ENCODE measurements at regions not wholly inside any gene's neighbourhood (a gene's known extent, or its start where the extent isn't known, plus 50 kb on each side); places are given as distances from the start of the nearest gene placed in this dataset.
"Not testable (repeated sequence)": the region's sequence is repeated elsewhere in the genome, so short reads cannot be mapped to it uniquely, and the experiment has no call there.

DNA sequence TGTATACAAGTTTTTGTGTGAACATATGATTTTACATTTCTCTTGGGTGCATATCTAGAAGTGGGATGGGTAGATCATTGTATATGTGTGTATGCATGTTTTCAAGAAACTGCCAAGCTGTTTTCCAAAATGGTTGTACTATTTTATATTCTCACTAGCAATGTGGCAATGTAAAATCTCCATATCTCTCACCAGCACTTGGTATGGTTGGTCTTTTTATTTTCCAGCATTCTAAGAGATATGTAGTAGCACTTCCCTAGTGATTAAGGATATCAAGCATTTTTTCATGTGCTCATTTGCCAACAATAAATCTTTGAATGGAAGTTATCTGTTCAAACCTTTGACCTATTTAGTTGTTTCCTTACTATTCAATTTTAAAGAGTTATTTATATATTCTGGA lies 310.7 kb downstream of the ZNF326 start:
- in situ Hi-C loops (cut with HindIII; ENCODE audit: low pct_unique_long_range_greater_than_20kb, low sequenced_read_pairs): no loop called here
- no peak for DNase-seq (ENCODE audit: low read depth, low spot score)

DNA sequence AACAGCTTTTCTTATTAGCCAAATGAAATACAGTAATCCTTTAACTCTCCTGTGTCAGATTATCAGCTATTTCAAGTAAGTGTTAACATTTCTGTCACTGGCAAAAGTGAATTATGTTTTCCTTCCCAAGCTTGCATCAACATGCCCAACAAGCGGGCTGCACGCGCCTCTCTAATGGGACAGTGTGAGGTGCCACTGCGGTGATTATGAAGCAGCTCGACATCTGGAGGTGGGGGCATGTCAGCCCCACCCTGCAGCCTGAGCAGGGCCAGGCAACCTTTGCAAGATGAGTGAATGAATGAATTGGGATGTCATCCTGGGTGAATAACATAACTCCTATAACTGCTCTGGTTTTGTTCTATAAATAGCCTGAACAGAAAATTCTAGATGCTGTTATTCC lies 301.4 kb downstream of the ZNF326 start:
- no peak for DNase-seq (ENCODE audit: low read depth, low spot score)

DNA sequence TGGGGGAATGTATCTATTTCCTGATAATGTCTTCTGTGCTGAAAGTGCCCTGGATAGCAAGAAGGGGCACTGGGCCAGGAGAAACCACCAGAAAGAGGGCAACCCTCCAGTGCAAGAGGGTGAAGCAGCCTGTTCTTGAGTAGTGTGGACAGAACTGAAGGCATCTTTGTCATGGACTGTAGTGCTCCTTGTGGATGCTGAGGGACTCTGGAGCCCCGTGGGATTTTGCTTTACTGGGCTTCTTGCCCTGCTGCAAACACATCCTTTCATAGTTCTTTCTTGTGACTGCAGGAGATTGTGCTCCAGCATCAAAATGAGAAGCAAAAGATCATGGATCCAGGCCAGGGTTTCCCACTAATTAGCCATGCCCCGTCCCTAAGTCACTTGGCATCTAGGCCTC lies 300.6 kb downstream of the ZNF326 start:
- DNase-seq (ENCODE audit: low read depth, low spot score): no peak
- in situ Hi-C loops (cut with HindIII; ENCODE audit: low pct_unique_long_range_greater_than_20kb, low sequenced_read_pairs): no loop called here

More for the DNA sequence above, 301.4 kb downstream of the ZNF326 start:
- in situ Hi-C loops (cut with HindIII; ENCODE audit: low pct_unique_long_range_greater_than_20kb, low sequenced_read_pairs): no loop called here

DNA sequence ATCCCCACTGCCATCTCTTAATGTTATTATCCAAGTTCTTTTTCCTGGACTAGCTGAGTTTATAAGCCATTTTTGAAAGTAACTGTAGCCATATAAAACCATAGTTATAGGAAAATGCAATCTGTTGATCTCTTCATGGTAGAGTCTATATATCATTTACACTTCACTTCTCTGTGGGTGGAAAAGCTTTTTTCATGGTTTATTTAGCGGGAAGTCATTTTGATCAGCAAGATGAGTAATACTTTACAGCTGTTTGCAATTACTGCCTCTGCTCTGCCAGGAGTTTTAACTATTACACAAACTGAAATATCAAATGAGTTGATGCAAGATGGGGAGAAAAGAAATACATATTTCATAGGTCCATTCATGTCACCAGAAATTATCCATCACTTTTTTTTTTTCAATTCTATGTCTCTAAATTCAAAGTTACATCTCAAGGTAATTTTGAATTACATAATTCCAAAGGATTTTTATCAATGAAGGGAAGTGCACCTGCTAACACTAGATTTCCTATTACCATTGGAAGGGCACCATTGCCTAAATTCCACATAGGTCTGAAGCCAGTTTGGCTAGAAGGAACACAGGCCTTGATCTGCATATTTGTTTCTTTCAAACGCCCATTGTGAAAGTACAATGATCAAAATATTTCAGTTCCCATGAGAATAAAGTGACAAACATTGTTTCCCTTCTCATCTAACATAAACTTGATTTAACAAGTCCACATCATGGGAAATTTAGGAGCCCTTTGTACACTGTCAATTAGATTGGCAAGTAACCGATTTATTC lies 296.7 kb downstream of the ZNF326 start:
- no peak for DNase-seq (ENCODE audit: low read depth, low spot score)
- in situ Hi-C loops (cut with HindIII; ENCODE audit: low pct_unique_long_range_greater_than_20kb, low sequenced_read_pairs): no loop called here

- in situ Hi-C loops (cut with HindIII; ENCODE audit: low pct_unique_long_range_greater_than_20kb, low sequenced_read_pairs): no loop called here
- DNase-seq (ENCODE audit: low read depth, low spot score): no peak
These were observed 287.9 kb downstream of the ZNF326 start for GRCh38 chr1:90282811-90283210.

DNA sequence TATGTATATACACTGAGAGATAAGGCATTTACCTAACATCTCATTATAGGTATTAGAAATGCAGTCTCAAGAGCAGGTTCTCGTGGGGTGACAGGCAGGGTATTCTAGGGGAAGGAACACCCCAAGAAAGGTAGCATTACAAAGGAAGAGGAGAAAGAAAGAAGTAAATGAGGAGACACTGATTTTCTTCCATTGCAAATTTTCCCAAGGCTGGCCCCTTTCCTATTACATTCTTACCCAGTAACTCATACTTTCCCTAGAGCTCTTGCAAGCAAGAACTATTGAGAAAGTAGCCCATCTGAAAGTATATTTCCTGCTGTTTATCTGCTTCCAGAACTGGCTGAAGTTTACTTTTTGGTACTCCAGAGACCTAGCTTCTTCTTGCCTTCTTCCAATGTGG lies 287.0 kb downstream of the ZNF326 start:
- in situ Hi-C loops (cut with HindIII; ENCODE audit: low pct_unique_long_range_greater_than_20kb, low sequenced_read_pairs); DNase-seq (ENCODE audit: low read depth, low spot score): not testable (repeated sequence)

GRCh38 chr1:90277270-90277669 lies 282.4 kb downstream of the ZNF326 start:
- in situ Hi-C loops (cut with HindIII; ENCODE audit: low pct_unique_long_range_greater_than_20kb, low sequenced_read_pairs): no loop called here
- no peak for DNase-seq (ENCODE audit: low read depth, low spot score)

- DNase-seq (ENCODE audit: low read depth, low spot score): no peak
- in situ Hi-C loops (cut with HindIII; ENCODE audit: low pct_unique_long_range_greater_than_20kb, low sequenced_read_pairs): no loop called here
These were observed 279.5 kb downstream of the ZNF326 start for GRCh38 chr1:90274376-90274775.

DNA sequence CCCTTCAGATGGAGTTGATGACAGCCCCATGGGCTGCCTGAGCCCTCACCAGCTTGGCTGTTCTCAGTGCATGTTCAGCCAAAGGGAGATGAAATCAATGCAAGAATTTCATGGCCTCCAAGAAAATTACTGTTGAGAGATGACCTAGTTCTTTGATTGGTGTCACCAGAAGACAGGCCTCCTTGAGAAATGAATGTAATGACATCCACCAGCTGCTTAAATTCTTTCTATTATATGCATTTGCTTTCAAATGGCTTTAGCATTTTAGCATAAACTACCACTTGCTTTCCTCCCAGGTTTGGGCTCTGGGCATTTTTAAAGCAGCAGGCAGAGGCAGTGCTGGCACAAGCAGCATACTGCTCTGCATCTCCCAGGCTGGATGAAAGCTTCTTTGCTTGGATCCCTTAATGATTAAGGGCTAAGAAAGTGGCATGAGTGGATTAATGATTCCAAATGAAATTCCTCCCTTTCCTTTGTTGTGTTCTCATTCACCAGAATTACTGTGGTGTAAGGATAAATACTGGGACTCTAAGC lies 278.4 kb downstream of the ZNF326 start:
- DNase-seq (ENCODE audit: low read depth, low spot score): no peak
- in situ Hi-C loops (cut with HindIII; ENCODE audit: low pct_unique_long_range_greater_than_20kb, low sequenced_read_pairs): no loop called here

- no peak for DNase-seq (ENCODE audit: low read depth, low spot score)
- in situ Hi-C loops (cut with HindIII; ENCODE audit: low pct_unique_long_range_greater_than_20kb, low sequenced_read_pairs): no loop called here
These were observed 267.9 kb downstream of the ZNF326 start for GRCh38 chr1:90262791-90263190.

- DNase-seq (ENCODE audit: low read depth, low spot score): no peak
These were observed 267.4 kb downstream of the ZNF326 start for GRCh38 chr1:90262286-90262685.

GRCh38 chr1:90246069-90246468 lies 251.2 kb downstream of the ZNF326 start:
- in situ Hi-C loops (cut with HindIII; ENCODE audit: low pct_unique_long_range_greater_than_20kb, low sequenced_read_pairs): no loop called here
- no peak for DNase-seq (ENCODE audit: low read depth, low spot score)

More at GRCh38 chr1:90262286-90262685, 267.4 kb downstream of the ZNF326 start:
- in situ Hi-C loops (cut with HindIII; ENCODE audit: low pct_unique_long_range_greater_than_20kb, low sequenced_read_pairs): no loop called here

DNA sequence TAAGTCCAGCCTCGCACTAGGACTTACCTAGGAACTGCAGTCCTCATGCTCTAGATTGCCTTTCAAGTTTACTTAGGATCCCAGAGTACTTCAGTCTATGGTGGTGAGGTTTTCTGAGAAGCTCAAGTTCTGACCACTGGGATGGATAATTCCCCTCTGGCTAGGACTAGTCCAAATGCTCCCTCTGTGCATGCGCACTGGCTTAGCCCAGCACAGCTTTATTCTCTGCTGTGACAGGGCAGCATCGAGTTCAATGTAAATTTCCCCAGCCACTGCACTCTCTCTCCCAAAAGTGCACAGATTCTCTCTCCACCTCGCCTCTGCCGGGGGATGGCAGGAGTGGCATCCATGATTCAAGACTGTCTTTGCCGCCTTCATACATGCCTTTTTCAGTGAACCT lies 241.6 kb downstream of the ZNF326 start:
- in situ Hi-C loops (cut with HindIII; ENCODE audit: low pct_unique_long_range_greater_than_20kb, low sequenced_read_pairs): no loop called here
- no peak for DNase-seq (ENCODE audit: low read depth, low spot score)

DNA sequence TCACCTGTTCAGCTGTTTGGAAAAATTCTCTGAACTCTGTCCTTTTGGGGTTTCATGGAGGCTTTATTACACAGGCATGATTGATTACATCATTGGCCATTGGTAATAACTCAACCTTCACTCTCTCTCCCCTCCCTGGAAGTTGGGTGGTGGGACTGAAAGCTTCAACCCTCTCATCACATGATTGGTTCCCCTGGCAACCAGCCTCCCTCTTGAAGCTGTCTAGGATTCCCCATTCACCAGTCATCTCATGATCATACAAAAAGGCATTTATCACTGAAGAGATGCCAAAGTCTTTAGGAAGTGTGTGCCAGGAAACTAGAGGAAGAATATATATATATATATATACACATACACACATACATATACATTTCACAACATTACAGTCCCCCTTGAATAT lies 228.5 kb downstream of the ZNF326 start:
- DNase-seq (ENCODE audit: low read depth, low spot score): no peak
- in situ Hi-C loops (cut with HindIII; ENCODE audit: low pct_unique_long_range_greater_than_20kb, low sequenced_read_pairs): no loop called here

DNA sequence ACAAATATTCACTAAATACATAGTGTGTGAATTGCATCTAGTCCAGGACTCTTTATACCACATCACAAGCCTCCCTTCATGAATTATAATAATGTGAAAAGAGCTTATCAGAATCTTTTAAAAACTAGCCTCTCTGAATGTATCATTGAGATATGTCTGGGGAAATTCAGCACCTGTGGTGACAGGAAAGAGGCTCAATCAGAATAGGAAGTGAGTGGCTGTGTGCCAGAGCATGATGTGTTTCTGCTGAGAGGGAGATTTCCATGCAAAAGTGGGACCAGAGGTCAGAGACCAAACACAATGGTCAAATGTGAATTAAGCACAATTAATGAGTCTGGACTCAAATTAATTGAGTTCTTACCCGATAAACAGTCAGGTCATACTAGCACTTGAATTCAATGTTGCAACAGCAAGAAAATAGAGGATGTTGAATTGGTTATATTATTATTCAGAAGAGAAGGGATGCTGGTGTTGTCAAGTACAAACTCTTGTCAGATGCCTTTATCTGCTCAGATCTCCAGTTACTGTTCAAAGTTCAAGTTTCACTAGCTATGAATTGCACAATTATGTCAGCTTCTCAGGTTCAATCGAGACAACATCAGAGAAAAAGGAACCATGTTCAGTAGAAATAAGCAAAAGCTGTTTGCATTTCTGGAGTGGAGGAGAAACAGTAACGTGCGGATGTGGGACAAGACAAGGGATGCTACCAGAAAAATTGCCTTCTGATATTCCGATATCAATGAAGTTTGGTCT lies 226.2 kb downstream of the ZNF326 start:
- no peak for DNase-seq (ENCODE audit: low read depth, low spot score)
- in situ Hi-C loops (cut with HindIII; ENCODE audit: low pct_unique_long_range_greater_than_20kb, low sequenced_read_pairs): no loop called here

DNA sequence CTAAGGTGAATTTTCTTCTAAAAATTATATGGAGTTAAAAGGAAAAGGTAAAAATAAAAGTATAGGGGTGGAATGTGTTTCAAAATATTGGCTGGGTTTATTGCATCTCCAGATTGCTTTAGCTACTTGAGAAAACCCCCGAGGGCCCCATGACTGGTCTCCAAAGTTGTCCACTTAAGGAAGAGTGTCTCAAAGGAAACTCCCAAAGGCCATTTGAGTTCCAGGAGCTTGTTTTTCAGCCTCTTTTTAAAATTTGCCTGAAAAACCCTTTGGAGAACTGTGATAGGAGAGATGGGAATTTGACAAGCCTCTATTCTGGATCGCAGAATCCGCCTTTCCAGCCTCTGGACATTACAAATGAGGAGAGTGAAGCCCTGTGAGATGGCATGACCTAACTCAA lies 225.6 kb downstream of the ZNF326 start:
- no peak for DNase-seq (ENCODE audit: low read depth, low spot score)
- in situ Hi-C loops (cut with HindIII; ENCODE audit: low pct_unique_long_range_greater_than_20kb, low sequenced_read_pairs): no loop called here

GRCh38 chr1:90219166-90219871 lies 224.4 kb downstream of the ZNF326 start:
- DNase-seq (ENCODE audit: low read depth, low spot score); in situ Hi-C loops (cut with HindIII; ENCODE audit: low pct_unique_long_range_greater_than_20kb, low sequenced_read_pairs): not testable (repeated sequence)

Data from SK-MEL-5 (cell line).